HG03457 (cell line): ENCODE measurements at regions not wholly inside any gene's neighbourhood (a gene's known extent, or its start where the extent isn't known, plus 50 kb on each side); places are given as distances from the start of the nearest gene placed in this dataset.

ENCODE experiments used
- ATAC-seq: cut with Tn5 transposase; IDR thresholded peaks from one replicate; pipeline ENCODE4 v1.9.1; 2021; ENCODE audit warnings: moderate number of reproducible peaks; ENCODE audit not compliant: unreplicated experiment

DNA sequence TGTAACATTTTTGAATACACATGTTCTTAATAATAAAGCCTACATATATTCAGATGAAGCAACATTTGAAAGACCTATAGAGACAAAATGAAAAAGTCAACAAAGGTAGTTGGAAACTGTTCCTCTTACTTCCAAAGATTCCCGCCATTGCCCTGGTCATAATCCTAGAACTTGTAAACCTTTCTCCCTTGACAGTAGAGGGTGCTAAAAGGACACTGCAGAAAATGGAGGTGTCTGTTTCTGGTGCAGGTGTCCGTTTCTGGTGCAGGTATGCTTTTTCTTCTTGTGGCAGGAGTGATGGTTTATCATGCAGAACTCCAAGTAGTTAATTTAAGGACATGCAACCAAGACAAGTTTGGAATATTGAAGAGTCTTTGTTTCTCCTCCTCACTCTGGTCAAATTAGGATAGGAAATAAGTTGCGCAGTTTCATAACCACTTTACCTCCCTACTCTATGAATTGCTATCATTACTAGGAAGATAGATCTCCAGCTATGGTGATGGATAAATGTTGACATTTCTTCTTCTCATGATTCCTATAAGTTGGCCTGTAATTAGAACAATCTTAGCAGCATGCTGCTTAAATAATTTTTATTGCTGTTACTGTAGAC, 56.0 kb upstream of the FAM174A start:
- peak; percentile 54 for ATAC-seq

DNA sequence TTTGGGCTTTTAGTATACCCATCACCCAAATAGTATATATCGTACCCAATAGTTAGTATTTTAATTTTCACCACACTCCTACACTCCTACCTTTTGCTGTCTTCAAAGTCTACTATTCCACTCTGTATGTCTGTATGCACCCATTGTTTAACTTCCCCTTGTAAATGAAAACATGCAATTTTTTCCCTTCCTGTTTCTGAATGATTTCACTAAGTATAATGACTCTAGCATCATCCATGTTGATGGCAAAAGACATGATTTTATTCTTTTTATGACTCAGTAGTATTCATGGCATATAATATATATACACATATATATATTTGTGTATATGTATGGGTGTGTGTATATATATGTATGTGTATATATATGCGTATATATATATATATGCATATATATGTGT, 63.1 kb upstream of the FAM174A start:
- ATAC-seq = no peak

DNA sequence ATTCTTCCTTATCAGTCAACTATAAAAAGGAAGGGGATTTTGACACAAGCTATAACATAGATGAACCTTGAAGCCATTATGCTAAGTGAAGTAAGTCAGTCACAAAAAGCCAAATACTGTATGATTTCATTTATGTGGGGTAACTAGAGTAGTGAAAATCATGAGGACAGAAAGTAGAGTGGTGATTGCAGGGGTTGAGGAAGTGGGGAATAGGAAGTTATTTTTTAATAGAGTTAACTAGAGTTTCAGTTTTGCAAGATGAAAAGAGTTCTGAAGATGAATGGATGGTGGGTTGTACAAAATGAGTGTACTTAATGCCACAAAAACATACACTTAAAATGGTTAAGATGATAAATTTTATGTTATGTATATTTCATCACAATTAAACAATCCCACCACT, 65.4 kb upstream of the FAM174A start:
- ATAC-seq = peak; percentile 99

DNA sequence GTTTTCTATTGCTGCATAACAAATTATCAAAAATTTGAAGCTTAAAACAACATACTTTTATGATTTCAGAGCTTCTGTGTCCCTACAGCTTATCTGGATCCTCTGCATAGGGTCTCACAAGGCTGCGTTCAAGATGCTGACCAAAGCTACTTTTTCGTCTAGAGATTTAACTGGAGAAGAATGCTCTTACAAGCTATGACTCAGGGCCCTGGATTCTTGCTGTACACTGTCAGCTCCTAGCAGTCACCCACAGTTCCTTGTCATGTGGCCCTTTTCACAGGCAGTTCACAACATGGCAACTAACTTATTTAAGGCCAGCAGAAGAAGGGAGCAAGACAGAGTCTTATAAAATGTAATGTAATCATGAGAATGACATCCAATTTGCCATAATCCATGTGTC, 70.8 kb upstream of the FAM174A start:
- ATAC-seq = no peak

DNA sequence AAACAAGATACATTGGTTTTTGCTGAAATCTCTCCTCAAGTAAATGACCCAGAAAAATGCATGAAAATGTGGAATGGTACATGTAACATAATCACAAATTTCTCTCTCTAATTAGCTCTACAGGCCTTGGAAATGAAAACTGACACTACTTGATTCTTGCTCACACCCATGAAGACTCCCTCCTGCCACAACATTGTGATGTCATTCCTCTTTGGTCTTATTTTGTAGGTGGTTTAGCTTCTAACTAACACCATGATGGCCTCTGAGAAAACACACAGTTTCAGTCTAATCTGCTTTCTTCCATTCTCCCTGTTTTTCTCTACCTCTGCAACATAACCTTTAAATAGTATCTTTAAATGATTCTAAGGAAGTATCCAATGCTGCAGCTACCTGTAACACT, 78.6 kb upstream of the FAM174A start:
- no peak for ATAC-seq

DNA sequence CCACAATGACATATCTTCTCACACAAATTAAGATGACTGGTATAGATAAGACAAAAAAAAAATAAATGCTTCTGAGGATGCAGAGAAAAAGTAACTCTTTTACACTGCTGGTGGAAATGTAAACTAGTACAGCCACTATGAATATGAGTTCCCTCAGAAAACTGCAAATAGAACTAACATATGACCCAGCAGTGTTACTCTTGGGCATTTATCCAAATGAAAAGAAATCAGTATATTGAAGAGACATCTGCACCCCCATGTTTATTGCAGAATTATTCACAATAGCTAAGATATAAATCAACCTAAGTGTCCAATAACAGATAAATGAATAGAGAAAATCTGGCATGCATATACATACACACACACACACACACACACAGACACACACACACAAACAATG, 83.0 kb upstream of the FAM174A start:
- ATAC-seq = no peak

DNA sequence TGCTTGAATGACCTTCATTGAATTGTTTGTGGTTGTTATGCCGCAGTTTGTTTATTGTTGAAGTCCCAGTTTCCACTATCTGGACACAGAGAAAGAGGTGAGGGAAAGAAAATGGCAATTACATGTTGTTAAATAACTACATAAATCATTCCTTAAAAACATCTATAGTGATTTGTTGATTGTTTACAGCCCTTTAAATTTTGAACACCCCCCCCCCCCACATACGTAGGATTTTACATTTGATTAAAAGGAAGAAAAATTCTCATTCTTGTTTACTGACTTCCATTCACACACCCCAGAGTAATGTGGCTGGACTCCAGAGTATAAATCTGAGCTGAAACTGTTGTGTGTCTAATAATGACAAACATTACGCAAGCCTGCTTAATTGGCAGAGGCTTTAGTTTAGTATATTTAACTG, 87.1 kb upstream of the FAM174A start:
- no peak for ATAC-seq

DNA sequence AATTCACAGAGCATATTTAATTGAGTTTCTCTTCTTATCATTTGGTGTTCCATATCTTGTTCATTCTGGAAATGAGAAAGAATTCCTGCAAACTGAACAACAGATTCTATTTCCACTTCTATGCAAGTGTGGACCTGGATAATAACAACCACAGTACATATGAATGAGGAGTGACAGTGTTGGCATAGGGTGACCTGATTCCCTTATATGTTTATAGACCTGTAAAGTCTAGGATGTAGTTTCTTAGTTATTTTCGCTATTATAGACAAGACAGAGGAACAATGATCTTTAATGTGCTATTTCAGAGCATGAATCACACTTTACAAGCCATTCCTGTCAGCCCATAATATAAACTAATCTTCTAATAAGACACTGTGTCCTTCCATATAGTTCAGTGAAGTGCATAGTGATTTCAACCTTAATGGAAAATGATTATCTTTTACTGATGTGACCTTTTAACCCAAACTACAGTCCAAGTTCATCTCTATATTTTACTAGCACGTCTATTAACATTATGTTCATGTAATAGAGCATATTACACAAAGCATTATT, 88.2 kb upstream of the FAM174A start:
- no peak for ATAC-seq

DNA sequence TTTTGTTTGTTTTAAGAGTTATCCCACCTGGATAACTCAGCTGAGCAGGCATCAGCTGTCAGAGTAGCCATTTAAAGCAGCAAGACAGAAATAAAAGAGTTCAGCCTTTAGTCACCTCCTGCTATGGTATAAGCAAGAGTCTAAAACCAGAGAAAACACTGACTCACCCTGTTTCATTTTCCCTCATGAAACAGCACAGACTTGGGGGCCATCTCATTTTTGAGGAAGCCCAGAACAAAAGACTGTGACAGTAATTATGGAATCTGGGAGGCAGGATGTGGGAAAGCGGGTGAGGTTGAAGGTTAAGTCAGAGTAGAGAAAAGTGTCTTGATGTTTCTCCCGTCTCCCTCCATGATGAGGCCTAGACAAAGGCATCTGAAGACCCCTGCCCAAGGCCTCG, 90.2 kb upstream of the FAM174A start:
- no peak for ATAC-seq

DNA sequence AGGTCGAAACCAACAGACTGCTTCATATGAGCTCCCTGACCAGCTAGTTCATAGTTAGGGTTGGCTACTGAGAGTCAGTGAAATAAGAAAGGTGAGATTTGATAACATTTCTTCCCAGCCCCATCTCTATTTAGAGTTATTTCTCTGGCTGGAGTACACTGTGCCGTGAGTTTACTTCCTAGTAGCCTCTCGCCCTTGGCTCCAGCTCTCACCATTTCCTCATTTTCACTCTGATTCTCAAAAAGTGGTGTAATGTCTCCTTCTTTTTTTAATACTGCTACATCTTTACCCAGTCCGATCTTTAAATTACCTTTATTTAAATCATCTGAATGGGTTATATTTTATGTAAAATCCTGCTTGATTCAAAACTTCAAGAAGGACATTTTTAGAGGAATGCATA, 100.4 kb upstream of the FAM174A start:
- ATAC-seq = no peak

DNA sequence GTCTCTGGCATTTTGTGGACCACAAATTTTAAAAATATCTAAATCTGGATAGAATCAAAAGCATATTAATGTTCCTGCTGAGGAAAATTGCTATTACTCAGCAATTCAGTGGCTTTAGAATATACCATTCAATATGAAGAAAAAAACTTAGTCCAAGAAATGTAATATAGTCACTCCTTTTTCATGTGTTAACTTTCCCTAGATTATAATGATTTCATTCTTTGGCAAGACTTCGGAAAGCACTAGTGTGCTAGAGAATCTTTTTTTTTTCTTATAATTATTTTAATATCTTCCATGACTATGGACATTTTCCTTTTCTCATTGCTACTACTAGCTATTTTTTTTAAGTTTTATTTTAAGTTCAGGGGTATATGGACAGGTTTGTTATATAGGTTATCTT, 102.4 kb upstream of the FAM174A start:
- no peak for ATAC-seq

DNA sequence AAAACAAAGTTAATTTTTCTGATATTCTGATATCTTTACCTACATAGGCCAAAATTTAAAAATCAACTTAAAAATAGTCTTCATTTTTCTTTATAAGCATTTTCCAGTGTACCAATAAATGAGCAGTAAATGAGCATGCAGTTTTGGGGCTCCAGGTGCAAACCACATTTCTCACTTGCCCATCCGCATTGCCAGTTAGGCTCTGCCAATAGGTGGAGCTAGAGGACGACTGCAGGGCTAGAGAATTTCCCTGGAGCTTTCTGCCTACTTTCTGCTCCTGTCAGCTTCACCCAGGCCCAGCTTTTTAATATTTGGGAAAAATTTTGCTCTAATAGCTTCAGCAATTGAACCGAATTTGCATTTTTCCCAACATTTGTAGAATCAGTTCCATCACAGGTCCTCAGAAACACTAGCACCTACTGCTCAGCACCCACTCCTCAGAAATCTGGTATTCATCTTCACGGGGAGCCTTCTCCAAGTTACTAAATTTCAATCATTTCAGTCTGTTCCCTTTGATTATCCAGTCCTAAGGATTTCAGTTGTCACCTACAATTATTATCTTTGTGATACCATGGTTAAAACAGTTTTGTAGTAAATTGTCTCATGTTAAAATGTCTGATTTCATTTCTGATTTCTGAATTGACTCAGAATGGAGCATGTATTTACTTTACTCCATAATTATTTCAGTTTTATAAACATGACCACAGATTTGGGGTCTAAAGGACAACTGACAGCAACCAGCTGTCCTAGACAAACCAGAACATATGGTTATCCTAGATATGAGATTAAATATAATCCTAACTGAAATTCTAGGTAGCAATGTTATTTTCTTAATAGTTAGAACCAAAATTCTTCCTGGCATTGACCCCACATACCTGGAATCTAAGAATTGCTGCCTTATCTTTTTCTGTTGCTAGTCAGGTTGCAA, 104.6 kb upstream of the FAM174A start:
- ATAC-seq = no peak

DNA sequence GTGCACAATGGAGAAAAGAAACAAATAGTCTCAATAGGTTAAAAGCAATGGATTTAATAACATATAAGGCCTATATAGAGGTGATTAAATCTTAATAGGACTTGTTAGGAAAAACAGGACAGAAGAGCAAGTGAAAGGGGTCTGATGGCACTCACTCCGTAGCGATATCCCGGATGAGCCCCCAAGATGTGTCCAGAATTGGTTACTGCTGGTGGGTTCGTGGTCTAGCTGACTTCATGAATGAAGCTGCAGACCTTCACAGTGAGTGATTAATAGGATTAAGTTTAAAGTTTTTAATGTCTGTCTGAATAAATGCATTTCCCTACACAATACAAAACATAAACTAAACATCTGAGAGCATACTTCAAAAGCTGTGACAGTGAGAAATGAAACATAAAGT, 110.4 kb upstream of the FAM174A start:
- ATAC-seq = no peak

DNA sequence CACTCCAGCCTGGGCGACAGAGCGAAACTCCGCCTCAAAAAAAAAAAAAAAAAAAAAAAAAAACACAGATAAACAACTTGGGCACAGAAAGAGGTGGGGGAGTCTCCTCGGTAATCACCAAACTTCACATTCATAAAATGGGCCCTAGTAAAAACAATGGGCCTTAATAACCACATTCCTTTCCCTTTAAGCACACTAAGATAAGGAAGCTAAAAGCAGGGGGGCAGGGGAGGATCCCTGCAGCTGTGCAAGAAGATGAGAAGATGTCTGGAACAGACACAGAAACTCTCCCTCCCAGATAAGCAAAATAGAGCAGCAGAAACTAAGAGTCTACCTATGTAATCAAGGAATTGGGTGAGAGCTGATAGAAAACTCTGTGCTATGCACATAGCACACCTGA, 111.2 kb upstream of the FAM174A start:
- ATAC-seq = no peak

DNA sequence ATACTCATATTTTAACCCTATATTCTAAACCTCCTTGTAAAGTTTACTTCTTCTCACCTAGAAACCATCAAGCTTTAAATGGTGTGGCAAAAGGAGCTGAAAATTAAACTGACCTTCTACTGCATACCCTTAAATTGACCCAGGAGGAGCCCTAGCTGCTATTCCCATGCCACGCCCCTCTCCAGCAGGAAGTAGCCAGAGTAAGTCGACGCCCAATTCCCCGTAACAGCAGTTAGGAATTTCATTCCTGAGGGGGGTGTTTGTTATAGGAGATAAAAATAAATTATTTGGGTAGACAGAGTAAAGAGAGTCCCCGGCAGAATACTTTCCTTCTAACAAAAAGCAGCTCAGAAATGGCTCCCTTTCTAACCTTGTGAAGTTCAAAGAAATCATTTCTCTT, 111.8 kb upstream of the FAM174A start:
- ATAC-seq = no peak

DNA sequence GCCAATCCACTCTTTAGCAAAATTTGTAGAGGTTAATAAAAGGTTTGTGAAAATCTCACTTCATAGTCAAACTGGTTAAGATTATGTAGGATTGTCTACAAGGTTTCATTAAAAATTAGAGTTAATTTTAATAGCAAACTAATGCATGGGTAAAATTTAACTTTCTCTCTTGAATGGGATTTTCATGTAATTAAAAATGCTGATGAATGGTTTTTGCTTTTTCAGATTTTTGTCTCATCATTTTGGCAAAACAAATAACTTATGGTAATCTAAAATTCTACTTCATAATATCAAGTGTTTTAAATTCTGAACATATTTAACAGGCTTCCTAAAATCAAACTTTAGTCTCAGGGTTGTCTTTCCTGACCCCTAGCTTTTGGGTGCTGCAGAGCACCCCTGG, 113.8 kb upstream of the FAM174A start:
- no peak for ATAC-seq

DNA sequence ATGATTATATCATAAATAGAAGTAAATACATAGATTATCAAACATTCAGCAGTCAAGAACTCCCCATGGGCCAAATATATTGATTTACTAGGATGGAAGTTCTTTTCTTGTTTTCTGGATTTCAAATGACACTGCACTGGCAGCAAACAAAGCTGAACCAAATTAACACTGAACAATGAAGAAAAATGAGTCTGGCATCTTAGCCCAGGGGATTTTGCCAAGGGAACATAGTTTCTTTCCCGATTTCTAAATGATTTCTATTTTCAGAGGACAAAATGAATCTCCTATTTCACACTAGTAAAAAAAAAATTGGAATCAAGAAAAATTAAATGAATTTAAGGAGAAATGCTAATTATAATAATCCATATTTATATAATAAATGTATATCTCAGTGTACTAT, 116.9 kb upstream of the FAM174A start:
- ATAC-seq = no peak

DNA sequence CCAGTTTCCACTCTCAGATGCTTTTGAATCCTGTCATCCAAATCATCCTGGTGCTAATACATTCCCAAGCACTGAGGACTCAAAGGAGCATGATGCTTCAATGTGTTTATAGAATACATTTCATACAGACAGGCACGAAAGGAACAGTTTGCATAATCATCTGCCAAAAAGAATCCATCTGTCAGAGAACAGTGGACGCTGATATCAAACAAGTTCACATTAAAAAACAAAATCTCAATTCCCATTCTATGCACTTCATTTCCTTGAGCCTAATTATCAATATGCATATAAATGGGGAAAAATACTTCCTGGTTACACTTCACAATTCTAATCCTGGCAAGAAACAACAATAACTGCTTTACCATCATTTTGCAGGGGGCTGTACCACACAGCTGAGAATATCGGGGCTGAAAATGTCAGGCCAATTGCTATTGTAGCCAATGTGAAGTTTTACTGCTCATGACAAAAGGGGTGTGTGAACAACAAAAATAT, 125.5 kb upstream of the FAM174A start:
- no peak for ATAC-seq

DNA sequence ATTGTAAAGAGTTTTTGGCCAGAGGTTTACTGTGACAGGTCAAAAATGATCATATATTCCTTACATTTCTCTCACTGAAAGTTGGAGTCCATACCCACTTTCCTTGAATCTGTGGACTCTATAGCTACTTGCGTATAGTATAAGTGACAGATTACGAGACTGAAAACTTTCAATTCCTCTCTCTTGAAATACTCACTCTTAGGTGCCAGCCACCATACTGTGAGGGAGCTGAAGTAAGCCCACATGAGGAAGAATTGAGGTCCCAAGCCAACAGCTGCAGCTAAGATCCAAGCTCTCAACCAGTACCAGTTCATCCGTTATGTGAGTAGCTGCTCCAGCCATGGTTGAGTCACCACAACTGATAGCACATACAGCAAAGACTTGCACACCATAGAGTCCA, 128.1 kb upstream of the FAM174A start:
- no peak for ATAC-seq

DNA sequence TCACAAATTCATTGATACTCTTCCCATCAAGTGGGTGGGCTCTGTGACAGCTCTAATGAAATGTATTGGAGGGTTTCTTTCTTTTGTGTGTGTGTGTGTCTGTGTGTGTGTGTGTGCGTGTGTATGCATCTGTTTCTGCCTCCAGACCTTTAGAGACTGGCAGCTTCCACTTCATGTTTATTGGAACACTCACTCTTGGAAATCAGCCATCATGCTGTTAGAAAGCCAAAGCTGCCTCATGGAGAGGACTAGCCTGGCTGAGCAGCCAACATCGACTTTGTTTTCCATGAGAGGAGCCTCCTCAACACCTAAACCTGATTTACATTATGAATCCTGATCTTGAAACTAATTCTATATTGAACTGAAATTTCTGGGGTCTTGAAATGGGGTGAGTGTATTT, 128.5 kb upstream of the FAM174A start:
- no peak for ATAC-seq

DNA sequence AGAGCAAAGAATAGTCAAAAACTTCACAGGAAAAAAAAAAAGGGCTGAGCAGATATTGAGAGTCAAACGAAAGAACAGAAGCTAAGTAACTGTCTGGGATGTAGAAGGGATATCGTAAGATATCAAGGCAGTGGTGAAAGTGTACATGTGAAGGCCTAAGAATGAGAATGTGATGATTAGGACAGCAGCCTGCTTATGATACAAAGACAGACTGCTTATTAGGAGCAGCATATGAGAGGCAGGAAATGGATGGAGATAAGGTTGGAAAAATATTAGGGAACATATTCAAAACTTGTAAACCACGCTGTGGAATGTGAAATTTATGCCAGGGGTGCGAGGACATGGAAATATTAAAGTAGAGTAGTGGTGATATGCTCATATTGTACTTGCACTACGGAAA, 133.1 kb upstream of the FAM174A start:
- ATAC-seq = no peak

DNA sequence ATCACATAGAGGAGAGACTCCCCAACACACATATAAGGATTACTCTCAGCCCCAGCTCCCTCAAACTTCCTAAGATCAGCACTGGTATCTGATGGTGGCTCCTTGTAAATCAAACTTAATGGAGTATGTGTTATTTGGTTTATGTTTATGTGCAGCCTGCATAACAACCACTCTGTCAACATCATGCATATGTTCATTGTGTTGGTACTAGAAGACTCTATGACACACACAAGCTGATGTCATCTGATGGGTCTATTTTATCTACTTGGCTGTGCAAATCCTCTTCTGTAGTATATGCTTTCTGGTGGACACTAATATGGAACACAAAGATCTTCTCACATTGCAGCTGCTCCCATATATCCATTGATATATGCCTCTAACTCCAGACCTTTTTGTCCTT, 134.0 kb upstream of the FAM174A start:
- no peak for ATAC-seq
